Breast epithelium (tissue), 4 donors: ENCODE measurements at regions not wholly inside any gene's neighbourhood (a gene's known extent, or its start where the extent isn't known, plus 50 kb on each side); places are given as distances from the start of the nearest gene placed in this dataset.

Source experiments
- DNase-seq, 2 donors: peaks; one replicate each; pipeline ENCODE4 v3.0.0-alpha.2; 2019; ENCODE audit warnings: low spot score in 2 of 2
- H3K27ac ChIP-seq, 2 donors: fragments of 200-600 bp; sonication (generic) in 1 of 2; one replicate each; pipeline ENCODE4 v1.5.1; 2016 to 2019; ENCODE audit warnings: mild to moderate bottlenecking in 1 of 2
- H3K27me3 ChIP-seq, 2 donors: fragments of 200-600 bp; sonication (generic) in 1 of 2; one replicate each; pipeline versions ENCODE4 v1.5.1 to v1.6.0; 2017 to 2019; ENCODE audit warnings: control low read depth in 1 of 2, mild to moderate bottlenecking in 1 of 2
- H3K36me3 ChIP-seq: fragments of 200-600 bp; one replicate; pipeline ENCODE4 v1.5.1; 2019
- H3K4me1 ChIP-seq, 2 donors: fragments of 200-600 bp; sonication (generic); one replicate each; pipeline ENCODE4 v1.5.1; 2016 to 2019; ENCODE audit warnings: control low read depth in 1 of 2
- H3K4me3 ChIP-seq, 3 donors: fragments of 200-600 bp; sonication (generic); 1 replicate in 2 of 3; 2 replicates in 1 of 3; pipeline ENCODE4 v1.5.1; 2016 to 2019; ENCODE audit warnings: mild to moderate bottlenecking in 3 of 3, moderate library complexity in 2 of 3
- H3K9me3 ChIP-seq, 2 donors: fragments of 200-600 bp; sonication (generic) in 1 of 2; one replicate each; pipeline ENCODE4 v1.5.1; 2016 to 2019; ENCODE audit warnings: control low read depth in 1 of 2
- CTCF ChIP-seq, 3 donors: fragments of 450-650 bp; IDR thresholded peaks; one replicate each; pipeline ENCODE4 v1.5.1; 2016 to 2017; ENCODE audit warnings: antibody characterized with exemption in 3 of 3, mild to moderate bottlenecking in 3 of 3, moderate library complexity in 3 of 3
- POLR2A ChIP-seq: fragments of 450-650 bp; IDR thresholded peaks from one replicate; pipeline ENCODE4 v1.6.1; 2016; ENCODE audit warnings: antibody characterized with exemption, mild to moderate bottlenecking, moderate library complexity
- POLR2AphosphoS5 ChIP-seq, 3 donors: sonication (generic); formaldehyde crosslinking; IDR thresholded peaks; one replicate each; pipeline ENCODE4 v1.6.1; 2017; ENCODE audit warnings: antibody characterized with exemption in 3 of 3
- intact Hi-C: fragments of 100-400 bp; cut with DNase I; formaldehyde crosslinking; loops from one replicate; pipeline ENCODE4 v1.15.1; 2023; ENCODE audit warnings: low total_unique reads

DNA sequence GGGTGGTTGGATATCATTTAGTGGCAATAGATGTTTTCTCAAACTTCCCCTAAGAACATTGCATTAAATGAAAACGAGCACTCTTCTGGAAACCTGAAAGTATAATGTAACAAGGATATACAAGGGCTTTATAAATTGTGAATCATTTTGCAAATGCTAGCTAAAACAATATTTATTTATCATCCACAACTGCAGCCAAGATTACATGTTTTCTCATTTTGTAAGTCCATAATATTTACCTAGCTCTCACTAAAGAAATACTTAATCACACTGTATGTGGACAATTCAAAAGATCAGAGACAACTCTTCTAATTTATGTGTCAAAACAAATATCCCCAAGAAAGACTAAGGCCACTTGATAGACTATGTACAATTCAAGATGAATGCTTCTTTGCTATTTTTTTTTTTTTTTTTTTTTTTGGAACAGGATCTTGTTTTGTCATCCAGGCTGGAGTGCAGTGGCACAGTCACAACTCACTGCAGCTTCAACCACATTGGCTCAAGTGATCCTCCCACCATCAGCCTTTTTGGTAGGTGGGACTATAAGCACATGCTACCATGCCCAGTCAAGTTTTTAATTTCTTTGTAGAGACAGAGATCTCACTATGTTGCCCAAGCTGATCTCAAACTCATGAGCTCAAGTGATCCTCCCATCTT lies 427.7 kb upstream of the THBS1 start:
- Histone ChIP-seq H3K27me3 (no peaks in the 10 kb centered on the region), H3K9me3 (no peaks in the 10 kb centered on the region), H3K27ac (no peak overlapping the region), H3K4me1 (no peaks in the 10 kb centered on the region), H3K36me3 (no peaks in the 10 kb centered on the region), H3K4me3 (no peak overlapping the region)
- no peak for TF ChIP-seq CTCF (IDR thresholded peaks at IDR 0.05)
- no peak for TF ChIP-seq POLR2AphosphoS5 (IDR thresholded peaks at IDR 0.05)
- no peak for TF ChIP-seq POLR2A
- DNase-seq, result no peak
- intact Hi-C loops, result no loop called here

DNA sequence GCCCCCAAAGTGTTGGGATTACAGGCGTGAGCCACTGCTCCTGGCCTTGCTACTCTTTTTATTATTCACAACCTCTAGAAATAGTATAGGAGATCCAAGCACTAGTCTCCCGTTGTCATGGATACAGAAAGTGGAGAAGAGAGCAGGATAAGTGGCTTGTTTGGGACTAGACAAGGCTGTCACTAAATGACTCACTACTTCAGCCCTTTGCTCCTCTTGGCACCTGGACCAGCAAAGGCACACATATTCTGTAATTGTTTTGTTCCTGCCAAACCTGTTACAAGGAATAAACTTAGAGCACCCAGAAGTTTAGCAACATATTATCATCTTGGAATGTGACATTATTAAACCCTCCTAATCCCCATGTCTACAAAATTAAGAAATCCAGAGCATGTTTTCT lies 427.2 kb upstream of the THBS1 start:
- intact Hi-C loops, result no loop called here
- TF ChIP-seq POLR2A, result no peak
- TF ChIP-seq POLR2AphosphoS5 (IDR thresholded peaks at IDR 0.05), result no peak
- no peak for TF ChIP-seq CTCF (IDR thresholded peaks at IDR 0.05)
- Histone ChIP-seq H3K27ac (peak overlapping the region in 1 of 2 donors; percentile 35), H3K4me1 (no peaks in the 10 kb centered on the region), H3K9me3 (no peaks in the 10 kb centered on the region), H3K36me3 (no peaks in the 10 kb centered on the region), H3K27me3 (no peaks in the 10 kb centered on the region), H3K4me3 (no peak overlapping the region)
- peak in 1 of 2 donors; percentile 48 for DNase-seq

DNA sequence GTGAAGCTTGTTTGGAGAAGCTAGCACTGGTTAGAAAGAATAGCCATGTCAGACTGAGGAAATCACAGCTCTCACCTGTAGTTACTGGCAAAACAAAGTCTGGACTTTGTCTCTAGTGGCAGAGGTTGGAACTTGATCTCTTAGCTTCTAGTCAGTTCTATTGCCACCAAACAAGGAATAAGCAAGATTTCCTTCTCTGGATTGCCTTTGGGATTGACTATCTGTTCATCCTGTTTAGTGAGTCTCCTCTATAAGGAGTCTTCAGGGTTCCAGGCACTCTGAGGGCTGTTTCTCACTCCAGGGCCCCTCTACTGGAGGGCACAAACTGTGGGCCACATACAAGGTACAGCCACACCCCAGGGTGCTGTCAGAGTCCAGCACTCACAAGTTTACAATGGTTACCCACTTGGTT lies 426.6 kb upstream of the THBS1 start:
- DNase-seq, result no peak
- Histone ChIP-seq H3K36me3 (no peaks in the 10 kb centered on the region), H3K27me3 (no peaks in the 10 kb centered on the region), H3K9me3 (no peaks in the 10 kb centered on the region), H3K4me1 (no peaks in the 10 kb centered on the region), H3K27ac (peak overlapping the region in 1 of 2 donors; percentile 35), H3K4me3 (no peak overlapping the region)
- TF ChIP-seq CTCF (IDR thresholded peaks at IDR 0.05), result peak in 2 of 3 donors; percentile 35 to 41
- TF ChIP-seq POLR2A, result no peak
- TF ChIP-seq POLR2AphosphoS5 (IDR thresholded peaks at IDR 0.05), result no peak
- intact Hi-C loops, result no loop called here

DNA sequence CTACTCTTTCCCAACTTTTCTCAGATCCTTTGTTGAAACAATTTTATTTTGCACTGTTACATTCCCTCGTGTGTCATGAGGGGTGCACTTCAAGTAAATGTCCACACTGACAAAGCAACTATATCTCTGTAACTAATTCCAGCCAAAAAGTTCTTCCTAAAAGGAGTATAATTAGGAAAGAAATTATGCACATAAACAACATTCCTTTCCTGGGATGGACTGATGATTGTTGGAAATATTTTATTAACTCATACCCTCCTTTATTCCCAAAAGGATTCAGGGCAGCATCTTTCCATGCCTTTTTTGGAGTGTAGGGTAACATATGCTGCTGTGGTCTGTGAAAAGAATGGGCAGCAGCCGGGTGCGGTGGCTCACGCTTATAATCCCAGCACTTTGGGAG lies 426.1 kb upstream of the THBS1 start:
- no peak for DNase-seq
- H3K27me3 ChIP-seq, result no peaks in the 10 kb centered on the region
- no peak overlapping the region for H3K4me3 ChIP-seq
- H3K27ac ChIP-seq, result peak overlapping the region in 1 of 2 donors; percentile 35
- no peaks in the 10 kb centered on the region for H3K4me1 ChIP-seq
- no peaks in the 10 kb centered on the region for H3K9me3 ChIP-seq
- no peaks in the 10 kb centered on the region for H3K36me3 ChIP-seq
- no peak for TF ChIP-seq POLR2A
- TF ChIP-seq POLR2AphosphoS5 (IDR thresholded peaks at IDR 0.05), result no peak
- no peak for TF ChIP-seq CTCF (IDR thresholded peaks at IDR 0.05)
- intact Hi-C loops, result no loop called here

DNA sequence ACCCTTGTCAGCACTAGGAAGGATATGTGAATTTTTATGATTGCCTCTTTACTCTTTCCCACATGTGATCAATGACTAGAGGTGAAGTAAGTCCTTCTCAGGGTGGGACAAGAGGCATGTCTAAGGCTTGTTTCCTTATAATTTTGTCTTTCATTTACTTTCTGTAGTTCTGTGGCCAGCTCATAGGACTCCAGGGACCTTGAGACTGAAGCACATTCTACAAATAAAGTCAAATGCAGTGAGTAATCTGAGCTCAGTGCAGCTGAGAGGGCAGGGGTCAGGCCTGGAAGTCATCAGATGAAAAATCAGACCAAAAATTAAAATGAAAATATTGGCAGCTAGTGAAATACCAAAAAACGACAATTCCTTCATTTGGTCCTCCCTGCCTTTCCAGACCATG lies 424.7 kb upstream of the THBS1 start:
- TF ChIP-seq POLR2A, result no peak
- TF ChIP-seq POLR2AphosphoS5 (IDR thresholded peaks at IDR 0.05), result peak in 2 of 3 donors; percentile 13 to 43
- no peak for DNase-seq

More for the DNA sequence above, 424.7 kb upstream of the THBS1 start:
- Histone ChIP-seq H3K4me3 (no peak overlapping the region), H3K27me3 (no peaks in the 10 kb centered on the region), H3K27ac (peak overlapping the region; percentile 11 to 15), H3K4me1 (no peaks in the 10 kb centered on the region), H3K9me3 (no peaks in the 10 kb centered on the region), H3K36me3 (no peaks in the 10 kb centered on the region)
- intact Hi-C loops, result no loop called here
